HG02943 (cell line): ENCODE measurements at regions not wholly inside any gene's neighbourhood (a gene's known extent, or its start where the extent isn't known, plus 50 kb on each side); places are given as distances from the start of the nearest gene placed in this dataset.

Source experiments
- ATAC-seq: cut with Tn5 transposase; IDR thresholded peaks from one replicate; pipeline ENCODE4 v1.9.1; 2021; ENCODE audit warnings: mild to moderate bottlenecking, low read depth, moderate library complexity; ENCODE audit not compliant: unreplicated experiment

- no peak for ATAC-seq
Observed at GRCh38 chr5:113789769-113790168, 276.3 kb downstream of the YTHDC2 start.

GRCh38 chr5:113792806-113793205 lies 279.3 kb downstream of the YTHDC2 start:
- ATAC-seq, result no peak

GRCh38 chr5:113794981-113795380 lies 281.5 kb downstream of the YTHDC2 start:
- no peak for ATAC-seq

- ATAC-seq, result no peak
Observed at GRCh38 chr5:113800686-113801085, 287.2 kb downstream of the YTHDC2 start.

GRCh38 chr5:113804264-113804663 lies 290.8 kb downstream of the YTHDC2 start:
- ATAC-seq, result no peak

GRCh38 chr5:113804943-113805342 lies 291.4 kb downstream of the YTHDC2 start:
- ATAC-seq, result no peak

- ATAC-seq, result no peak
Observed at GRCh38 chr5:113806250-113806649, 292.8 kb downstream of the YTHDC2 start.

- no peak for ATAC-seq
Observed at GRCh38 chr5:113806904-113807303, 293.4 kb downstream of the YTHDC2 start.

- ATAC-seq, result no peak
Observed at GRCh38 chr5:113807427-113807991, 294.0 kb downstream of the YTHDC2 start.

- ATAC-seq, result no peak
Observed at GRCh38 chr5:113808956-113809355, 295.5 kb downstream of the YTHDC2 start.

GRCh38 chr5:113809626-113810025 lies 296.1 kb downstream of the YTHDC2 start:
- ATAC-seq, result no peak

- no peak for ATAC-seq
Observed at GRCh38 chr5:113813466-113813865, 300.0 kb downstream of the YTHDC2 start.

GRCh38 chr5:113817683-113818082 lies 304.2 kb downstream of the YTHDC2 start:
- ATAC-seq, result no peak

GRCh38 chr5:113823696-113824095 lies 310.2 kb downstream of the YTHDC2 start:
- no peak for ATAC-seq

GRCh38 chr5:113824307-113824706 lies 310.8 kb downstream of the YTHDC2 start:
- no peak for ATAC-seq

- ATAC-seq, result no peak
Observed at GRCh38 chr5:113825176-113825575, 311.7 kb downstream of the YTHDC2 start.

GRCh38 chr5:113846941-113847340 lies 333.4 kb downstream of the YTHDC2 start:
- no peak for ATAC-seq

- ATAC-seq, result no peak
Observed at GRCh38 chr5:113864437-113864836, 350.9 kb downstream of the YTHDC2 start.

GRCh38 chr5:113866763-113867162 lies 353.3 kb downstream of the YTHDC2 start:
- no peak for ATAC-seq

- no peak for ATAC-seq
Observed at GRCh38 chr5:113869611-113870010, 356.1 kb downstream of the YTHDC2 start.

- no peak for ATAC-seq
Observed at GRCh38 chr5:113871972-113872371, 358.5 kb downstream of the YTHDC2 start.

- no peak for ATAC-seq
Observed at GRCh38 chr5:113875096-113875495, 361.6 kb downstream of the YTHDC2 start.

- no peak for ATAC-seq
Observed at GRCh38 chr5:113891491-113891890, 378.0 kb downstream of the YTHDC2 start.
